IMR-90 (cell line): ENCODE measurements at regions not wholly inside any gene's neighbourhood (a gene's known extent, or its start where the extent isn't known, plus 50 kb on each side); places are given as distances from the start of the nearest gene placed in this dataset.

Experiments used
- BHLHE40 ChIP-seq: fragments of 150-350 bp; IDR thresholded peaks from 2 replicates; pipeline ENCODE4 v1.6.1; 2016; ENCODE audit warnings: mild to moderate bottlenecking, low read depth, low read length
- CHD1 ChIP-seq: IDR thresholded peaks from 2 replicates; pipeline ENCODE4 v1.6.1; 2012; ENCODE audit warnings: low read depth, low read length, improper control_type of control experiment
- FOS ChIP-seq: fragments of 150-350 bp; IDR thresholded peaks from 2 replicates; pipeline ENCODE4 v1.6.1; 2016; ENCODE audit warnings: low read depth, low read length
- MAFK ChIP-seq: IDR thresholded peaks from 2 replicates; pipeline ENCODE4 v1.6.1; 2012; ENCODE audit warnings: low read depth, low read length, improper control_type of control experiment
- MXI1 ChIP-seq: IDR thresholded peaks from 2 replicates; pipeline ENCODE4 v1.6.1; 2012; ENCODE audit warnings: low read depth, mild to moderate bottlenecking, low read length, moderate library complexity, borderline replicate concordance
- NFE2L2 ChIP-seq: fragments of 150-350 bp; IDR thresholded peaks from 2 replicates; pipeline ENCODE4 v1.6.1; 2016; ENCODE audit warnings: low read depth, mild to moderate bottlenecking, low read length
- POLR2A ChIP-seq: IDR thresholded peaks from 2 replicates; pipeline ENCODE4 v1.6.1; 2012; ENCODE audit warnings: mild to moderate bottlenecking, low read depth, low read length
- RAD21 ChIP-seq: IDR thresholded peaks from 2 replicates; pipeline ENCODE4 v1.6.1; 2012; ENCODE audit warnings: low read length, improper control_type of control experiment
- RCOR1 ChIP-seq: IDR thresholded peaks from 2 replicates; pipeline ENCODE4 v1.6.1; 2012; ENCODE audit warnings: mild to moderate bottlenecking, low read length, improper control_type of control experiment; ENCODE audit not compliant: insufficient replicate concordance
- RFX5 ChIP-seq: IDR thresholded peaks from 2 replicates; pipeline ENCODE4 v1.8.0; 2012; ENCODE audit warnings: low read depth, mild to moderate bottlenecking, low read length, moderate library complexity
- SMC3 ChIP-seq: fragments of 150-350 bp; IDR thresholded peaks from 2 replicates; pipeline ENCODE4 v1.6.1; 2016; ENCODE audit warnings: low read depth, mild to moderate bottlenecking, antibody characterized with exemption, low read length, moderate library complexity
- USF2 ChIP-seq: fragments of 150-350 bp; IDR thresholded peaks from 2 replicates; pipeline ENCODE4 v1.6.1; 2017; ENCODE audit warnings: mild to moderate bottlenecking, antibody characterized with exemption, low read length, low read depth
- TF ChIP-seq, protein P1 (sequence below): conservative IDR thresholded peaks from 2 replicates; pipeline ENCODE4 v1.5.1; 2012; ENCODE audit warnings: mild to moderate bottlenecking, low read depth, low read length, improper control_type of control experiment
- TF ChIP-seq, protein P2 (sequence below): fragments of 150-350 bp; IDR thresholded peaks from 2 replicates; pipeline ENCODE4 v1.6.1; 2016; ENCODE audit warnings: low read depth, mild to moderate bottlenecking, low read length, moderate library complexity, borderline replicate concordance

DNA sequence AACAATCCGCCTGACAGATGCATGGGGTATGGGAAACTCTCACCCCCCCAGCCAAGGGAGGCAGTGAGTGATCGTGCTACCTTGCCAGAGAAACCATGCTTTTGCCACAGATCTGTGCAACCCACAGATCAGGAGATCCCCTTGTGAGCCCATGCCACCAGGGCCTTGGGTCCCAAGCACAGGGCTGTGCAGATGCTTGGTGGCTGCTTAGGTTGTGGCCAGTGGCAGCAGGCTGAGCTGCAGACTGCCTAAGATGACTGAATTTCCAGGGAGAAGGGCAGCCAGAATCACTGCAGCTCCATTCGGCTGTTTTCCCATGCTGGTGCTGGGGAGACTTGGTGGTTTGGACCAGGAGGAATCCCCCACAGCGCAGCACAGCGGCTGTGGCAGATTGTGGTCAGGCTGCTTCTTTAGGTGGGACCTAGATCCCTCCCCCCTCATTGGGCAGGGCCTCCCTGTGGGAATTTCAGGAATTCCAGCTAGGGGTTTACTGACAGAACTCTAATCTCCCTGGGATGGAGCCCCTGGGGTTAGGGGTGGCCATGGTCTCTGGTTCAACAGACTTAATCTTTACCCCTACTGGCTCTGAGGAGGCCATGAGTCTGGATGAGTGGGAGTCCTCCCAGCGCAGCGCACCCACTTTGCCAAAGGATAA lies 264.6 kb upstream of the DAAM1 start:
- TF ChIP-seq, protein P1, sequence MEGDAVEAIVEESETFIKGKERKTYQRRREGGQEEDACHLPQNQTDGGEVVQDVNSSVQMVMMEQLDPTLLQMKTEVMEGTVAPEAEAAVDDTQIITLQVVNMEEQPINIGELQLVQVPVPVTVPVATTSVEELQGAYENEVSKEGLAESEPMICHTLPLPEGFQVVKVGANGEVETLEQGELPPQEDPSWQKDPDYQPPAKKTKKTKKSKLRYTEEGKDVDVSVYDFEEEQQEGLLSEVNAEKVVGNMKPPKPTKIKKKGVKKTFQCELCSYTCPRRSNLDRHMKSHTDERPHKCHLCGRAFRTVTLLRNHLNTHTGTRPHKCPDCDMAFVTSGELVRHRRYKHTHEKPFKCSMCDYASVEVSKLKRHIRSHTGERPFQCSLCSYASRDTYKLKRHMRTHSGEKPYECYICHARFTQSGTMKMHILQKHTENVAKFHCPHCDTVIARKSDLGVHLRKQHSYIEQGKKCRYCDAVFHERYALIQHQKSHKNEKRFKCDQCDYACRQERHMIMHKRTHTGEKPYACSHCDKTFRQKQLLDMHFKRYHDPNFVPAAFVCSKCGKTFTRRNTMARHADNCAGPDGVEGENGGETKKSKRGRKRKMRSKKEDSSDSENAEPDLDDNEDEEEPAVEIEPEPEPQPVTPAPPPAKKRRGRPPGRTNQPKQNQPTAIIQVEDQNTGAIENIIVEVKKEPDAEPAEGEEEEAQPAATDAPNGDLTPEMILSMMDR: no peak
- TF ChIP-seq RFX5 (no peak), RCOR1 (no peak), SMC3 (no peak), POLR2A (no peak), USF2 (no peak), MAFK (no peak), BHLHE40 (no peak), RAD21 (no peak), FOS (no peak), MXI1 (no peak), NFE2L2 (no peak), CHD1 (no peak)
- TF ChIP-seq, protein P2, sequence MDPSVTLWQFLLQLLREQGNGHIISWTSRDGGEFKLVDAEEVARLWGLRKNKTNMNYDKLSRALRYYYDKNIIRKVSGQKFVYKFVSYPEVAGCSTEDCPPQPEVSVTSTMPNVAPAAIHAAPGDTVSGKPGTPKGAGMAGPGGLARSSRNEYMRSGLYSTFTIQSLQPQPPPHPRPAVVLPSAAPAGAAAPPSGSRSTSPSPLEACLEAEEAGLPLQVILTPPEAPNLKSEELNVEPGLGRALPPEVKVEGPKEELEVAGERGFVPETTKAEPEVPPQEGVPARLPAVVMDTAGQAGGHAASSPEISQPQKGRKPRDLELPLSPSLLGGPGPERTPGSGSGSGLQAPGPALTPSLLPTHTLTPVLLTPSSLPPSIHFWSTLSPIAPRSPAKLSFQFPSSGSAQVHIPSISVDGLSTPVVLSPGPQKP: no peak
